GM23248 (cell line): ENCODE measurements at regions not wholly inside any gene's neighbourhood (a gene's known extent, or its start where the extent isn't known, plus 50 kb on each side); places are given as distances from the start of the nearest gene placed in this dataset.

ENCODE experiments used
- EZH2 ChIP-seq: fragments of 200-600 bp; sonication (generic); IDR thresholded peaks from 2 replicates; pipeline ENCODE4 v1.6.1; 2018; ENCODE audit warnings: antibody characterized with exemption, mild to moderate bottlenecking; ENCODE audit not compliant: insufficient read depth, poor library complexity, severe bottlenecking
- EZH2phosphoT487 ChIP-seq: fragments of 200-600 bp; sonication (generic); IDR thresholded peaks from 2 replicates; pipeline ENCODE4 v1.6.1; 2018; ENCODE audit warnings: antibody characterized with exemption, moderate library complexity, mild to moderate bottlenecking, low read depth; ENCODE audit not compliant: insufficient read depth

- no peak for TF ChIP-seq EZH2
- TF ChIP-seq EZH2phosphoT487, result no peak
Measured at GRCh38 chr9:40928803-40929487, 199.5 kb downstream of the FOXD4L6 start.
